ENCODE measurements at regions not wholly inside any gene's neighbourhood (a gene's known extent, or its start where the extent isn't known, plus 50 kb on each side); places are given as distances from the start of the nearest gene placed in this dataset.
"Not testable (repeated sequence)": the region's sequence is repeated elsewhere in the genome, so short reads cannot be mapped to it uniquely, and the experiment has no call there.

- peak; percentile 27 for DNase-seq (ENCODE audit: low spot score)
- no peak for FAIRE-seq
Measured at GRCh38 chr5:4614088-4614487, 526.0 kb upstream of the ADAMTS16 start.

- FAIRE-seq; DNase-seq (ENCODE audit: low spot score): not testable (repeated sequence)
Measured at GRCh38 chr5:4615369-4615768, 524.8 kb upstream of the ADAMTS16 start.

- FAIRE-seq (no peak), DNase-seq (ENCODE audit: low spot score) (no peak)
Measured at GRCh38 chr5:4625206-4625896, 514.8 kb upstream of the ADAMTS16 start.

GRCh38 chr5:4627131-4627530 is 513.0 kb upstream of the ADAMTS16 start:
- DNase-seq (ENCODE audit: low spot score) (no peak), FAIRE-seq (no peak)

- DNase-seq (ENCODE audit: low spot score) = no peak
- no peak for FAIRE-seq
Measured at GRCh38 chr5:4627929-4628328, 512.2 kb upstream of the ADAMTS16 start.

GRCh38 chr5:4628645-4629385 is 511.3 kb upstream of the ADAMTS16 start:
- FAIRE-seq = no peak
- no peak for DNase-seq (ENCODE audit: low spot score)

GRCh38 chr5:4630031-4630430 is 510.1 kb upstream of the ADAMTS16 start:
- DNase-seq (ENCODE audit: low spot score) = no peak
- FAIRE-seq = no peak

- no peak for DNase-seq (ENCODE audit: low spot score)
- no peak for FAIRE-seq
Measured at GRCh38 chr5:4634342-4634741, 505.8 kb upstream of the ADAMTS16 start.

- DNase-seq (ENCODE audit: low spot score) (no peak), FAIRE-seq (peak; percentile 46)
Measured at GRCh38 chr5:4636378-4636777, 503.8 kb upstream of the ADAMTS16 start.

GRCh38 chr5:4639946-4640345 is 500.2 kb upstream of the ADAMTS16 start:
- FAIRE-seq = no peak
- DNase-seq (ENCODE audit: low spot score) = no peak

- DNase-seq (ENCODE audit: low spot score) (peak; percentile 54), FAIRE-seq (no peak)
Measured at GRCh38 chr5:4640795-4641194, 499.3 kb upstream of the ADAMTS16 start.

GRCh38 chr5:4642525-4642924 is 497.6 kb upstream of the ADAMTS16 start:
- DNase-seq (ENCODE audit: low spot score) (no peak), FAIRE-seq (no peak)

- FAIRE-seq = no peak
- no peak for DNase-seq (ENCODE audit: low spot score)
Measured at GRCh38 chr5:4643190-4643589, 496.9 kb upstream of the ADAMTS16 start.

GRCh38 chr5:4643960-4644359 is 496.2 kb upstream of the ADAMTS16 start:
- no peak for FAIRE-seq

GRCh38 chr5:4646715-4647375 is 493.3 kb upstream of the ADAMTS16 start:
- DNase-seq (ENCODE audit: low spot score) = no peak
- FAIRE-seq = no peak

More at GRCh38 chr5:4643960-4644359, 496.2 kb upstream of the ADAMTS16 start:
- DNase-seq (ENCODE audit: low spot score) = no peak

GRCh38 chr5:4647955-4648354 is 492.2 kb upstream of the ADAMTS16 start:
- DNase-seq (ENCODE audit: low spot score) (no peak), FAIRE-seq (no peak)

GRCh38 chr5:4651806-4652565 is 488.1 kb upstream of the ADAMTS16 start:
- no peak for DNase-seq (ENCODE audit: low spot score)
- FAIRE-seq = no peak

- FAIRE-seq = no peak
Measured at GRCh38 chr5:4653475-4653874, 486.7 kb upstream of the ADAMTS16 start.

GRCh38 chr5:4659851-4660250 is 480.3 kb upstream of the ADAMTS16 start:
- FAIRE-seq (no peak), DNase-seq (ENCODE audit: low spot score) (no peak)

More at GRCh38 chr5:4653475-4653874, 486.7 kb upstream of the ADAMTS16 start:
- DNase-seq (ENCODE audit: low spot score) = no peak

GRCh38 chr5:4661326-4661725 is 478.8 kb upstream of the ADAMTS16 start:
- DNase-seq (ENCODE audit: low spot score) (no peak), FAIRE-seq (no peak)

GRCh38 chr5:4661836-4662235 is 478.3 kb upstream of the ADAMTS16 start:
- FAIRE-seq (no peak), DNase-seq (ENCODE audit: low spot score) (no peak)

- DNase-seq (ENCODE audit: low spot score) (no peak), FAIRE-seq (no peak)
Measured at GRCh38 chr5:4662756-4663155, 477.4 kb upstream of the ADAMTS16 start.

Data from urothelium cell line (cell line).